ENCODE measurements at regions not wholly inside any gene's neighbourhood (a gene's known extent, or its start where the extent isn't known, plus 50 kb on each side); places are given as distances from the start of the nearest gene placed in this dataset.

- no peak for DNase-seq (ENCODE audit: low read depth)
- no peak overlapping the region for H3K4me3 ChIP-seq (ENCODE audit: low read depth, low read length)
- no peak for TF ChIP-seq CTCF (conservative IDR thresholded peaks at IDR 0.05; ENCODE audit: low read depth, low read length)
These were observed 283.8 kb downstream of the RAP2B start for GRCh38 chr3:153445817-153446216.

GRCh38 chr3:153448151-153448829, 286.3 kb downstream of the RAP2B start:
- TF ChIP-seq CTCF (conservative IDR thresholded peaks at IDR 0.05; ENCODE audit: low read depth, low read length): no peak
- H3K4me3 ChIP-seq (ENCODE audit: low read depth, low read length): no peak overlapping the region
- no peak for DNase-seq (ENCODE audit: low read depth)

- no peak for DNase-seq (ENCODE audit: low read depth)
- H3K4me3 ChIP-seq (ENCODE audit: low read depth, low read length): no peak overlapping the region
- TF ChIP-seq CTCF (conservative IDR thresholded peaks at IDR 0.05; ENCODE audit: low read depth, low read length): no peak
These were observed 295.0 kb downstream of the RAP2B start for GRCh38 chr3:153456833-153457545.

- no peak for DNase-seq (ENCODE audit: low read depth)
- no peak overlapping the region for H3K4me3 ChIP-seq (ENCODE audit: low read depth, low read length)
- no peak for TF ChIP-seq CTCF (conservative IDR thresholded peaks at IDR 0.05; ENCODE audit: low read depth, low read length)
These were observed 296.9 kb downstream of the RAP2B start for GRCh38 chr3:153458881-153459280.

GRCh38 chr3:153462545-153462944, 300.5 kb downstream of the RAP2B start:
- no peak for TF ChIP-seq CTCF (conservative IDR thresholded peaks at IDR 0.05; ENCODE audit: low read depth, low read length)
- H3K4me3 ChIP-seq (ENCODE audit: low read depth, low read length): no peak overlapping the region
- DNase-seq (ENCODE audit: low read depth): no peak

- DNase-seq (ENCODE audit: low read depth): no peak
- no peak overlapping the region for H3K4me3 ChIP-seq (ENCODE audit: low read depth, low read length)
- no peak for TF ChIP-seq CTCF (conservative IDR thresholded peaks at IDR 0.05; ENCODE audit: low read depth, low read length)
These were observed 301.9 kb downstream of the RAP2B start for GRCh38 chr3:153463895-153464294.

- no peak for DNase-seq (ENCODE audit: low read depth)
- H3K4me3 ChIP-seq (ENCODE audit: low read depth, low read length): no peak overlapping the region
- TF ChIP-seq CTCF (conservative IDR thresholded peaks at IDR 0.05; ENCODE audit: low read depth, low read length): no peak
These were observed 307.1 kb downstream of the RAP2B start for GRCh38 chr3:153469162-153469561.

All from choroid plexus epithelial cell (primary cell).